ENCODE measurements at regions not wholly inside any gene's neighbourhood (a gene's known extent, or its start where the extent isn't known, plus 50 kb on each side); places are given as distances from the start of the nearest gene placed in this dataset.

- DNase-seq (ENCODE audit: low spot score), result no peak
Measured at GRCh38 chr12:91577586-91578539, 395.2 kb upstream of the DCN start.

- no peak for DNase-seq (ENCODE audit: low spot score)
Measured at GRCh38 chr12:91576432-91576831, 393.8 kb upstream of the DCN start.

- no peak for DNase-seq (ENCODE audit: low spot score)
Measured at GRCh38 chr12:91575630-91576029, 393.0 kb upstream of the DCN start.

GRCh38 chr12:91574975-91575374, 392.4 kb upstream of the DCN start:
- DNase-seq (ENCODE audit: low spot score), result no peak

- DNase-seq (ENCODE audit: low spot score), result no peak
Measured at GRCh38 chr12:91574391-91574790, 391.8 kb upstream of the DCN start.

- DNase-seq (ENCODE audit: low spot score), result no peak
Measured at GRCh38 chr12:91572869-91573268, 390.3 kb upstream of the DCN start.

- no peak for DNase-seq (ENCODE audit: low spot score)
Measured at GRCh38 chr12:91567100-91567485, 384.5 kb upstream of the DCN start.

GRCh38 chr12:91566328-91567099, 383.9 kb upstream of the DCN start:
- DNase-seq (ENCODE audit: low spot score), result no peak

GRCh38 chr12:91565846-91566245, 383.2 kb upstream of the DCN start:
- no peak for DNase-seq (ENCODE audit: low spot score)

GRCh38 chr12:91565246-91565645, 382.6 kb upstream of the DCN start:
- no peak for DNase-seq (ENCODE audit: low spot score)

- DNase-seq (ENCODE audit: low spot score), result no peak
Measured at GRCh38 chr12:91563011-91563765, 380.6 kb upstream of the DCN start.

GRCh38 chr12:91562476-91562875, 379.9 kb upstream of the DCN start:
- DNase-seq (ENCODE audit: low spot score), result no peak

- DNase-seq (ENCODE audit: low spot score), result no peak
Measured at GRCh38 chr12:91561958-91562325, 379.3 kb upstream of the DCN start.

GRCh38 chr12:91561301-91561957, 378.8 kb upstream of the DCN start:
- no peak for DNase-seq (ENCODE audit: low spot score)

- DNase-seq (ENCODE audit: low spot score), result no peak
Measured at GRCh38 chr12:91556909-91557308, 374.3 kb upstream of the DCN start.

- DNase-seq (ENCODE audit: low spot score), result no peak
Measured at GRCh38 chr12:91555436-91556415, 373.1 kb upstream of the DCN start.

GRCh38 chr12:91551927-91552326, 369.3 kb upstream of the DCN start:
- no peak for DNase-seq (ENCODE audit: low spot score)

GRCh38 chr12:91551242-91551641, 368.6 kb upstream of the DCN start:
- DNase-seq (ENCODE audit: low spot score), result no peak

- DNase-seq (ENCODE audit: low spot score), result no peak
Measured at GRCh38 chr12:91542666-91543065, 360.0 kb upstream of the DCN start.

GRCh38 chr12:91542067-91542466, 359.4 kb upstream of the DCN start:
- DNase-seq (ENCODE audit: low spot score), result peak; percentile 39

GRCh38 chr12:91538418-91538817, 355.8 kb upstream of the DCN start:
- no peak for DNase-seq (ENCODE audit: low spot score)

All from ecto neural progenitor cell (in vitro differentiated cells).